Tibial nerve (tissue), 4 donors: ENCODE measurements at regions not wholly inside any gene's neighbourhood (a gene's known extent, or its start where the extent isn't known, plus 50 kb on each side); places are given as distances from the start of the nearest gene placed in this dataset.

Experiments
- DNase-seq, 2 donors: peaks; one replicate each; pipeline ENCODE4 v3.0.0-alpha.2; 2019; ENCODE audit warnings: low spot score in 2 of 2
- H3K27ac ChIP-seq, 4 donors: fragments of 200-600 bp; sonication (generic) in 3 of 4; one replicate each; pipeline ENCODE4 v1.5.1; 2017 to 2019; ENCODE audit warnings: mild to moderate bottlenecking in 1 of 4
- H3K27me3 ChIP-seq, 2 donors: fragments of 200-600 bp; sonication (generic) in 1 of 2; one replicate each; pipeline versions ENCODE4 v1.5.1 to v1.6.0; 2017 to 2019
- H3K36me3 ChIP-seq, 3 donors: fragments of 200-600 bp; sonication (generic); one replicate each; pipeline ENCODE4 v1.5.1; 2018 to 2019
- H3K4me1 ChIP-seq, 4 donors: fragments of 200-600 bp; sonication (generic) in 3 of 4; one replicate each; pipeline ENCODE4 v1.5.1; 2017 to 2019
- H3K4me3 ChIP-seq, 4 donors: fragments of 200-600 bp; sonication (generic) in 3 of 4; one replicate each; pipeline ENCODE4 v1.5.1; 2017 to 2019; ENCODE audit warnings: mild to moderate bottlenecking in 1 of 4, moderate library complexity in 1 of 4
- H3K9me3 ChIP-seq, 4 donors: fragments of 200-600 bp; sonication (generic) in 3 of 4; one replicate each; pipeline ENCODE4 v1.5.1; 2017 to 2019
- CTCF ChIP-seq, 5 experiments: fragments of 200-600 bp in 3 of 5; fragments of 450-650 bp in 2 of 5; sonication (generic) in 3 of 5; IDR thresholded peaks; one replicate each; pipeline ENCODE4 v1.5.1; 2016 to 2019; ENCODE audit warnings: antibody characterized with exemption in 5 of 5, mild to moderate bottlenecking in 3 of 5, moderate library complexity in 2 of 5
- EP300 ChIP-seq, 2 donors: sonication (generic); formaldehyde crosslinking; IDR thresholded peaks; one replicate each; pipeline ENCODE4 v1.6.1; 2017; ENCODE audit warnings: antibody characterized with exemption in 2 of 2, mild to moderate bottlenecking in 1 of 2
- POLR2A ChIP-seq, 2 donors: fragments of 450-650 bp; IDR thresholded peaks; one replicate each; pipeline ENCODE4 v1.6.1; 2017; ENCODE audit warnings: antibody characterized with exemption in 2 of 2, mild to moderate bottlenecking in 2 of 2, moderate library complexity in 2 of 2
- WGBS, 2 donors: methylation state at CpG; one replicate each; pipeline ENCODE4 v1.1.5; 2018; 5-methylcytosine and 5-hydroxymethylcytosine counted together

- Histone ChIP-seq H3K4me3 (no peak overlapping the region), H3K4me1 (no peaks in the 10 kb centered on the region), H3K36me3 (no peaks in the 10 kb centered on the region), H3K27ac (no peak overlapping the region), H3K9me3 (no peaks in the 10 kb centered on the region), H3K27me3 (peaks cover 0 to 16% of the 10 kb centered on the region in 2 donors)
- DNase-seq = no peak
- 83 to 88% methylated on average over 3 to 5 of the region's 5 CpGs for WGBS, 2 donors
- TF ChIP-seq CTCF (IDR thresholded peaks at IDR 0.05) = no peak
- no peak for TF ChIP-seq EP300 (IDR thresholded peaks at IDR 0.05)
- no peak for TF ChIP-seq POLR2A (IDR thresholded peaks at IDR 0.05)
Observed at GRCh38 chr1:10874351-10874750, 77.9 kb upstream of the CASZ1 start.

- H3K9me3 ChIP-seq = no peaks in the 10 kb centered on the region
- no peak overlapping the region for H3K27ac ChIP-seq
- no peak for TF ChIP-seq POLR2A (IDR thresholded peaks at IDR 0.05)
- TF ChIP-seq EP300 (IDR thresholded peaks at IDR 0.05) = no peak
- no peak for TF ChIP-seq CTCF (IDR thresholded peaks at IDR 0.05)
- no peaks in the 10 kb centered on the region for H3K4me1 ChIP-seq
- no peaks in the 10 kb centered on the region for H3K27me3 ChIP-seq
- WGBS, 2 donors = 65 to 68% methylated on average over 9 of the region's 9 CpGs
- no peak overlapping the region for H3K4me3 ChIP-seq
- DNase-seq = no peak
- H3K36me3 ChIP-seq = no peaks in the 10 kb centered on the region
Observed at GRCh38 chr1:10877894-10878293, 81.4 kb upstream of the CASZ1 start.

GRCh38 chr1:10878469-10878868 lies 82.0 kb upstream of the CASZ1 start:
- WGBS, 2 donors = 64 to 69% methylated on average over 7 of the region's 7 CpGs
- H3K27ac ChIP-seq = no peak overlapping the region
- no peak for DNase-seq
- H3K36me3 ChIP-seq = no peaks in the 10 kb centered on the region
- H3K4me1 ChIP-seq = no peaks in the 10 kb centered on the region
- H3K4me3 ChIP-seq = no peak overlapping the region
- H3K9me3 ChIP-seq = no peaks in the 10 kb centered on the region
- TF ChIP-seq EP300 (IDR thresholded peaks at IDR 0.05) = no peak
- no peak for TF ChIP-seq CTCF (IDR thresholded peaks at IDR 0.05)
- no peak for TF ChIP-seq POLR2A (IDR thresholded peaks at IDR 0.05)
- H3K27me3 ChIP-seq = peaks cover 0 to 4% of the 10 kb centered on the region in 2 donors

- TF ChIP-seq CTCF (IDR thresholded peaks at IDR 0.05) (no peak), POLR2A (IDR thresholded peaks at IDR 0.05) (no peak), EP300 (IDR thresholded peaks at IDR 0.05) (no peak)
- Histone ChIP-seq H3K4me3 (no peak overlapping the region), H3K4me1 (no peaks in the 10 kb centered on the region), H3K27ac (no peak overlapping the region), H3K36me3 (no peaks in the 10 kb centered on the region), H3K27me3 (peaks cover 0 to 19% of the 10 kb centered on the region in 2 donors), H3K9me3 (no peaks in the 10 kb centered on the region)
- DNase-seq = no peak
- WGBS, 2 donors = 84 to 96% methylated on average over 7 of the region's 7 CpGs
Observed at GRCh38 chr1:10880063-10880462, 83.6 kb upstream of the CASZ1 start.

GRCh38 chr1:10881046-10881445 lies 84.6 kb upstream of the CASZ1 start:
- Histone ChIP-seq H3K27me3 (peaks cover 0 to 28% of the 10 kb centered on the region in 2 donors), H3K27ac (no peak overlapping the region), H3K4me1 (no peaks in the 10 kb centered on the region), H3K9me3 (no peaks in the 10 kb centered on the region), H3K36me3 (no peaks in the 10 kb centered on the region), H3K4me3 (no peak overlapping the region)
- no peak for DNase-seq
- 77 to 84% methylated on average over 10 of the region's 10 CpGs for WGBS, 2 donors
- TF ChIP-seq POLR2A (IDR thresholded peaks at IDR 0.05) (no peak), EP300 (IDR thresholded peaks at IDR 0.05) (no peak), CTCF (IDR thresholded peaks at IDR 0.05) (no peak)
